HFFc6 (cell line): ENCODE measurements at regions not wholly inside any gene's neighbourhood (a gene's known extent, or its start where the extent isn't known, plus 50 kb on each side); places are given as distances from the start of the nearest gene placed in this dataset.

ENCODE experiments used
- DNase-seq: peaks from one replicate; pipeline ENCODE4 v3.0.0-alpha.2; 2018
- H3K27ac Mint-ChIP-seq: 2 replicates; pipeline ENCODE4 v1.8.0; 2020; ENCODE audit warnings: mild to moderate bottlenecking, mixed read lengths
- H3K27me3 Mint-ChIP-seq: 2 replicates; pipeline ENCODE4 v1.8.0; 2021; ENCODE audit warnings: mild to moderate bottlenecking, moderate library complexity, mixed read lengths; ENCODE audit not compliant: insufficient read depth
- H3K36me3 Mint-ChIP-seq: 2 replicates; pipeline ENCODE4 v1.8.0; 2021; ENCODE audit warnings: low read depth, mixed read lengths
- H3K4me1 Mint-ChIP-seq: 2 replicates; pipeline ENCODE4 v1.8.0; 2020; ENCODE audit warnings: low read depth, mixed read lengths
- H3K4me3 Mint-ChIP-seq: 2 replicates; pipeline ENCODE4 v1.8.0; 2020; ENCODE audit warnings: mild to moderate bottlenecking, moderate library complexity, mixed read lengths
- H3K9me3 Mint-ChIP-seq: 2 replicates; pipeline ENCODE4 v1.8.0; 2020; ENCODE audit warnings: mild to moderate bottlenecking, mixed read lengths
- TF ChIP-seq, protein P1 (sequence below): fragments of 200-600 bp; sonication (generic); IDR thresholded peaks from 2 replicates; pipeline ENCODE4 v1.5.0; 2021; ENCODE audit warnings: antibody characterized with exemption, mild to moderate bottlenecking

- Mint-ChIP-seq H3K4me1 (peaks cover 66% of the 10 kb centered on the region), H3K27ac (peak overlapping the region; percentile 80), H3K36me3 (0 out of 2 replicates have a peak, but pooled peaks cover under 1% of the 10 kb centered on the region), H3K9me3 (no peaks in the 10 kb centered on the region), H3K4me3 (peak overlapping the region; percentile 69), H3K27me3 (no peaks in the 10 kb centered on the region)
- TF ChIP-seq, protein P1, sequence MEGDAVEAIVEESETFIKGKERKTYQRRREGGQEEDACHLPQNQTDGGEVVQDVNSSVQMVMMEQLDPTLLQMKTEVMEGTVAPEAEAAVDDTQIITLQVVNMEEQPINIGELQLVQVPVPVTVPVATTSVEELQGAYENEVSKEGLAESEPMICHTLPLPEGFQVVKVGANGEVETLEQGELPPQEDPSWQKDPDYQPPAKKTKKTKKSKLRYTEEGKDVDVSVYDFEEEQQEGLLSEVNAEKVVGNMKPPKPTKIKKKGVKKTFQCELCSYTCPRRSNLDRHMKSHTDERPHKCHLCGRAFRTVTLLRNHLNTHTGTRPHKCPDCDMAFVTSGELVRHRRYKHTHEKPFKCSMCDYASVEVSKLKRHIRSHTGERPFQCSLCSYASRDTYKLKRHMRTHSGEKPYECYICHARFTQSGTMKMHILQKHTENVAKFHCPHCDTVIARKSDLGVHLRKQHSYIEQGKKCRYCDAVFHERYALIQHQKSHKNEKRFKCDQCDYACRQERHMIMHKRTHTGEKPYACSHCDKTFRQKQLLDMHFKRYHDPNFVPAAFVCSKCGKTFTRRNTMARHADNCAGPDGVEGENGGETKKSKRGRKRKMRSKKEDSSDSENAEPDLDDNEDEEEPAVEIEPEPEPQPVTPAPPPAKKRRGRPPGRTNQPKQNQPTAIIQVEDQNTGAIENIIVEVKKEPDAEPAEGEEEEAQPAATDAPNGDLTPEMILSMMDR = peak; percentile 84
- peak; percentile 58 for DNase-seq
These were observed 109.1 kb upstream of the SLC4A4 start for GRCh38 chr4:71229477-71230270.

GRCh38 chr4:71230271-71231128 lies 108.3 kb upstream of the SLC4A4 start:
- no peaks in the 10 kb centered on the region for H3K36me3 Mint-ChIP-seq
- peaks cover 68% of the 10 kb centered on the region for H3K4me1 Mint-ChIP-seq
- H3K27me3 Mint-ChIP-seq = no peaks in the 10 kb centered on the region
- TF ChIP-seq, protein P1 = no peak
- H3K4me3 Mint-ChIP-seq = peak overlapping the region; percentile 69
- DNase-seq = peak; percentile 70
- no peaks in the 10 kb centered on the region for H3K9me3 Mint-ChIP-seq
- H3K27ac Mint-ChIP-seq = peak overlapping the region; percentile 80

GRCh38 chr4:71231129-71232055 lies 107.4 kb upstream of the SLC4A4 start:
- H3K9me3 Mint-ChIP-seq = no peaks in the 10 kb centered on the region
- DNase-seq = peak; percentile 64
- peaks cover 72% of the 10 kb centered on the region for H3K4me1 Mint-ChIP-seq
- no peaks in the 10 kb centered on the region for H3K27me3 Mint-ChIP-seq
- H3K36me3 Mint-ChIP-seq = no peaks in the 10 kb centered on the region
- TF ChIP-seq, protein P1 = no peak
- peak overlapping the region; percentile 80 for H3K27ac Mint-ChIP-seq
- H3K4me3 Mint-ChIP-seq = peak overlapping the region; percentile 69

- no peaks in the 10 kb centered on the region for H3K9me3 Mint-ChIP-seq
- H3K27ac Mint-ChIP-seq = peak overlapping the region; percentile 80
- peaks cover 71% of the 10 kb centered on the region for H3K4me1 Mint-ChIP-seq
- H3K36me3 Mint-ChIP-seq = no peaks in the 10 kb centered on the region; the same call in 1 of the 2 replicates
- H3K27me3 Mint-ChIP-seq = no peaks in the 10 kb centered on the region
- TF ChIP-seq, protein P1 = no peak
- H3K4me3 Mint-ChIP-seq = peak overlapping the region; percentile 69
- peak; percentile 4 for DNase-seq
These were observed 106.8 kb upstream of the SLC4A4 start for GRCh38 chr4:71232056-71232430.

GRCh38 chr4:71232846-71233245 lies 106.0 kb upstream of the SLC4A4 start:
- H3K9me3 Mint-ChIP-seq = no peaks in the 10 kb centered on the region
- H3K4me1 Mint-ChIP-seq = peaks cover 66% of the 10 kb centered on the region
- TF ChIP-seq, protein P1 = no peak
- H3K27me3 Mint-ChIP-seq = no peaks in the 10 kb centered on the region
- peaks cover 5% of the 10 kb centered on the region for H3K36me3 Mint-ChIP-seq
- no peak overlapping the region for H3K27ac Mint-ChIP-seq
- H3K4me3 Mint-ChIP-seq = no peak overlapping the region
- DNase-seq = no peak
